IMR-90 (cell line): ENCODE measurements at regions not wholly inside any gene's neighbourhood (a gene's known extent, or its start where the extent isn't known, plus 50 kb on each side); places are given as distances from the start of the nearest gene placed in this dataset.

ENCODE experiments used
- ATAC-seq: fragments of 200-7000 bp; cut with Tn5 transposase; 2 replicates; pipeline ENCODE4 v1.9.1; 2020; ENCODE audit warnings: low read depth, mild to moderate bottlenecking, moderate library complexity
- BruUV-seq: library from RNA; stranded (reverse); fragments of 400-500 nt; replicated peaks from 2 replicates; lab custom pipeline; 2021; lab: Mats Ljungman, UMichigan
- CTCF ChIA-PET: fragments of 300-600 bp; formaldehyde crosslinking; extraction: SDS; loops from one replicate; lab custom pipeline; 2021; ENCODE audit warnings: antibody characterized with exemption; lab: Yijun Ruan, JAX
- POLR2A ChIA-PET: fragments of 300-600 bp; sonication (Branson Sonifier 250); formaldehyde crosslinking; loops from one replicate; lab custom pipeline; 2022; ENCODE audit warnings: antibody characterized with exemption; ENCODE audit not compliant: unreplicated experiment; lab: Charles Lee
- DNase-seq: peaks from one replicate; pipeline ENCODE4 v3.0.0; 2013
- H2AFZ ChIP-seq: replicated peaks from 2 replicates; pipeline ENCODE3; 2013; ENCODE audit warnings: low read length, mild to moderate bottlenecking; ENCODE audit not compliant: poor library complexity
- H2AK5ac ChIP-seq: 2 replicates; pipeline ENCODE4 v1.6.1; 2013; ENCODE audit warnings: low read depth, low read length, inconsistent platforms
- H2AK9ac ChIP-seq: replicated peaks from 2 replicates; pipeline ENCODE3; 2013; ENCODE audit warnings: mild to moderate bottlenecking, low read depth, low read length, moderate library complexity; ENCODE audit not compliant: poor library complexity
- H2BK120ac ChIP-seq: 2 replicates; pipeline ENCODE4 v1.6.1; 2013; ENCODE audit warnings: low read depth, low read length, inconsistent platforms
- H2BK15ac ChIP-seq: 3 replicates; pipeline ENCODE4 v1.6.1; 2013; ENCODE audit warnings: low read depth, low read length, inconsistent platforms
- H2BK20ac ChIP-seq: 2 replicates; pipeline ENCODE4 v1.6.1; 2013; ENCODE audit warnings: low read depth, mild to moderate bottlenecking, inconsistent platforms, low read length, moderate library complexity
- H2BK5ac ChIP-seq: 2 replicates; pipeline ENCODE4 v1.6.1; 2013; ENCODE audit warnings: mild to moderate bottlenecking, low read depth, low read length, inconsistent platforms; ENCODE audit not compliant: poor library complexity, severe bottlenecking
- H3K14ac ChIP-seq: replicated peaks from 2 replicates; pipeline ENCODE4 v1.6.1; 2013; ENCODE audit warnings: low read depth, low read length, inconsistent platforms
- H3K18ac ChIP-seq: 2 replicates; pipeline ENCODE4 v1.6.1; 2013; ENCODE audit warnings: low read depth, low read length, control low read depth
- H3K23ac ChIP-seq: 2 replicates; pipeline ENCODE4 v1.6.1; 2013; ENCODE audit warnings: low read depth, low read length, inconsistent platforms
- H3K27ac ChIP-seq: 2 replicates; pipeline ENCODE4 v1.5.1; 2013; ENCODE audit warnings: mild to moderate bottlenecking, control low read depth, low read length; ENCODE audit not compliant: insufficient read depth
- H3K27me3 ChIP-seq: 2 replicates; pipeline ENCODE4 v1.6.1; 2013; ENCODE audit warnings: low read length; ENCODE audit not compliant: control insufficient read depth, insufficient read depth
- H3K36me3 ChIP-seq: 2 replicates; pipeline ENCODE4 v1.6.1; 2013; ENCODE audit warnings: low read length, mixed read lengths; ENCODE audit not compliant: control insufficient read depth, insufficient read depth
- H3K4ac ChIP-seq: 2 replicates; pipeline ENCODE4 v1.6.1; 2013; ENCODE audit warnings: low read depth, low read length, inconsistent platforms
- H3K4me1 ChIP-seq: 2 replicates; pipeline ENCODE4 v1.6.1; 2013; ENCODE audit warnings: low read length, mixed read lengths; ENCODE audit not compliant: control insufficient read depth, insufficient read depth
- H3K4me2 ChIP-seq: 2 replicates; pipeline ENCODE4 v1.6.1; 2013; ENCODE audit warnings: low read depth, mild to moderate bottlenecking, control low read depth, low read length, moderate library complexity
- H3K4me3 ChIP-seq: 2 replicates; pipeline ENCODE4 v1.5.1; 2013; ENCODE audit warnings: low read depth, mild to moderate bottlenecking, control low read depth, low read length, moderate library complexity; ENCODE audit not compliant: insufficient read depth
- H3K56ac ChIP-seq: 2 replicates; pipeline ENCODE4 v1.6.1; 2013; ENCODE audit warnings: low read length, inconsistent platforms; ENCODE audit not compliant: insufficient read depth; ENCODE audit errors: extremely low read depth
- H3K79me1 ChIP-seq, 2 experiments: 2 replicates each; pipeline ENCODE4 v1.6.1; 2013; ENCODE audit warnings: low read length in 2 of 2, inconsistent platforms in 1 of 2, low read depth in 1 of 2
- H3K9ac ChIP-seq: 2 replicates; pipeline ENCODE4 v1.6.1; 2013; ENCODE audit warnings: low read depth, low read length, control low read depth
- H3K9me1 ChIP-seq: 2 replicates; pipeline ENCODE4 v1.6.1; 2013; ENCODE audit warnings: low read length, inconsistent platforms; ENCODE audit not compliant: insufficient read depth
- H3K9me3 ChIP-seq: 2 replicates; pipeline ENCODE4 v1.6.1; 2013; ENCODE audit warnings: low read length; ENCODE audit not compliant: control insufficient read depth, insufficient read depth
- H4K20me1 ChIP-seq: 2 replicates; pipeline ENCODE4 v1.6.1; 2013; ENCODE audit warnings: low read length, inconsistent platforms; ENCODE audit not compliant: insufficient read depth
- H4K5ac ChIP-seq: 2 replicates; pipeline ENCODE4 v1.6.1; 2013; ENCODE audit warnings: mild to moderate bottlenecking, low read depth, low read length, control low read depth
- H4K8ac ChIP-seq, 2 experiments: 2 replicates each; pipeline ENCODE4 v1.6.1; 2013; ENCODE audit warnings: low read depth in 2 of 2, low read length in 2 of 2, control low read depth in 1 of 2, inconsistent platforms in 1 of 2
- H4K91ac ChIP-seq: 2 replicates; pipeline ENCODE4 v1.6.1; 2013; ENCODE audit warnings: low read depth, low read length, inconsistent platforms; ENCODE audit not compliant: insufficient read depth
- BHLHE40 ChIP-seq: fragments of 150-350 bp; IDR thresholded peaks from 2 replicates; pipeline ENCODE4 v1.6.1; 2016; ENCODE audit warnings: mild to moderate bottlenecking, low read depth, low read length
- CEBPB ChIP-seq: IDR thresholded peaks from 2 replicates; pipeline ENCODE4 v1.6.1; 2012; ENCODE audit warnings: low read depth, low read length, improper control_type of control experiment
- CHD1 ChIP-seq: IDR thresholded peaks from 2 replicates; pipeline ENCODE4 v1.6.1; 2012; ENCODE audit warnings: low read depth, low read length, improper control_type of control experiment
- ELK1 ChIP-seq: fragments of 150-350 bp; IDR thresholded peaks from 2 replicates; pipeline ENCODE4 v1.6.1; 2016; ENCODE audit warnings: low read depth, mild to moderate bottlenecking, low read length, moderate library complexity, borderline replicate concordance
- FOS ChIP-seq: fragments of 150-350 bp; IDR thresholded peaks from 2 replicates; pipeline ENCODE4 v1.6.1; 2016; ENCODE audit warnings: low read depth, low read length
- MAFK ChIP-seq: IDR thresholded peaks from 2 replicates; pipeline ENCODE4 v1.6.1; 2012; ENCODE audit warnings: low read depth, low read length, improper control_type of control experiment
- MAZ ChIP-seq: IDR thresholded peaks from 2 replicates; pipeline ENCODE4 v1.6.1; 2012; ENCODE audit warnings: low read depth, mild to moderate bottlenecking, low read length, improper control_type of control experiment, moderate library complexity, borderline replicate concordance
- NFE2L2 ChIP-seq: fragments of 150-350 bp; IDR thresholded peaks from 2 replicates; pipeline ENCODE4 v1.6.1; 2016; ENCODE audit warnings: low read depth, mild to moderate bottlenecking, low read length
- RAD21 ChIP-seq: IDR thresholded peaks from 2 replicates; pipeline ENCODE4 v1.6.1; 2012; ENCODE audit warnings: low read length, improper control_type of control experiment
- SMC3 ChIP-seq: fragments of 150-350 bp; IDR thresholded peaks from 2 replicates; pipeline ENCODE4 v1.6.1; 2016; ENCODE audit warnings: low read depth, mild to moderate bottlenecking, antibody characterized with exemption, low read length, moderate library complexity
- USF2 ChIP-seq: fragments of 150-350 bp; IDR thresholded peaks from 2 replicates; pipeline ENCODE4 v1.6.1; 2017; ENCODE audit warnings: mild to moderate bottlenecking, antibody characterized with exemption, low read length, low read depth
- dilution Hi-C: fragments of 300-500 bp; cut with HindIII; formaldehyde crosslinking; loops from one replicate; pipeline ENCODE4 v1.14.3; 2018; ENCODE audit warnings: low sequenced_read_pairs; ENCODE audit not compliant: unreplicated experiment
- in situ Hi-C: fragments of 300-500 bp; cut with MboI; formaldehyde crosslinking; loops from 3 replicates; pipeline ENCODE4 v1.14.3; 2019; ENCODE audit warnings: low sequenced_read_pairs, inconsistent platforms, mixed read lengths
- intact Hi-C: fragments of 100-400 bp; cut with micrococcal nuclease; formaldehyde crosslinking; loops from 2 replicates; pipeline ENCODE4 v1.10.0; 2022
- TF ChIP-seq, protein P1 (sequence below): conservative IDR thresholded peaks from 2 replicates; pipeline ENCODE4 v1.5.1; 2012; ENCODE audit warnings: mild to moderate bottlenecking, low read depth, low read length, improper control_type of control experiment

GRCh38 chr1:199208847-199209246 lies 570.0 kb downstream of the PTPRC start:
- H2BK15ac ChIP-seq = no peak overlapping the region
- H3K27ac ChIP-seq = no peak overlapping the region
- in situ Hi-C loops = no loop called here
- no peak overlapping the region for H3K4me2 ChIP-seq
- H4K20me1 ChIP-seq = no peaks in the 10 kb centered on the region
- H2BK5ac ChIP-seq = no peak overlapping the region
- H3K56ac ChIP-seq = no peak overlapping the region
- H3K23ac ChIP-seq = no peak overlapping the region
- no peak overlapping the region for H2AK5ac ChIP-seq
- no peak overlapping the region for H4K91ac ChIP-seq
- H3K4me3 ChIP-seq = no peak overlapping the region
- no peaks in the 10 kb centered on the region for H3K27me3 ChIP-seq
- ATAC-seq (no peak), DNase-seq (no peak)
- no peak overlapping the region for H3K4ac ChIP-seq
- no peak overlapping the region for H4K8ac ChIP-seq
- no peak overlapping the region for H2BK120ac ChIP-seq
- H3K9me3 ChIP-seq = no peaks in the 10 kb centered on the region
- H2AK9ac ChIP-seq = no peak overlapping the region
- H3K18ac ChIP-seq = no peak overlapping the region
- dilution Hi-C loops = no loop called here
- H3K36me3 ChIP-seq = no peaks in the 10 kb centered on the region
- H3K9me1 ChIP-seq = no peaks in the 10 kb centered on the region
- no peaks in the 10 kb centered on the region for H3K4me1 ChIP-seq
- H2AFZ ChIP-seq = no peak overlapping the region
- H2BK20ac ChIP-seq = no peak overlapping the region
- intact Hi-C loops = no loop called here
- no peak overlapping the region for H4K5ac ChIP-seq
- H3K79me1 ChIP-seq = no peaks in the 10 kb centered on the region
- no peak for TF ChIP-seq CEBPB
- TF ChIP-seq BHLHE40 = no peak
- TF ChIP-seq, protein P1, sequence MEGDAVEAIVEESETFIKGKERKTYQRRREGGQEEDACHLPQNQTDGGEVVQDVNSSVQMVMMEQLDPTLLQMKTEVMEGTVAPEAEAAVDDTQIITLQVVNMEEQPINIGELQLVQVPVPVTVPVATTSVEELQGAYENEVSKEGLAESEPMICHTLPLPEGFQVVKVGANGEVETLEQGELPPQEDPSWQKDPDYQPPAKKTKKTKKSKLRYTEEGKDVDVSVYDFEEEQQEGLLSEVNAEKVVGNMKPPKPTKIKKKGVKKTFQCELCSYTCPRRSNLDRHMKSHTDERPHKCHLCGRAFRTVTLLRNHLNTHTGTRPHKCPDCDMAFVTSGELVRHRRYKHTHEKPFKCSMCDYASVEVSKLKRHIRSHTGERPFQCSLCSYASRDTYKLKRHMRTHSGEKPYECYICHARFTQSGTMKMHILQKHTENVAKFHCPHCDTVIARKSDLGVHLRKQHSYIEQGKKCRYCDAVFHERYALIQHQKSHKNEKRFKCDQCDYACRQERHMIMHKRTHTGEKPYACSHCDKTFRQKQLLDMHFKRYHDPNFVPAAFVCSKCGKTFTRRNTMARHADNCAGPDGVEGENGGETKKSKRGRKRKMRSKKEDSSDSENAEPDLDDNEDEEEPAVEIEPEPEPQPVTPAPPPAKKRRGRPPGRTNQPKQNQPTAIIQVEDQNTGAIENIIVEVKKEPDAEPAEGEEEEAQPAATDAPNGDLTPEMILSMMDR = no peak
- TF ChIP-seq MAZ = no peak
- TF ChIP-seq RAD21 = no peak
- no peak for TF ChIP-seq CHD1
- no peak for TF ChIP-seq FOS
- TF ChIP-seq SMC3 = no peak
- no peak for TF ChIP-seq ELK1
- no peak for TF ChIP-seq USF2
- no peak for TF ChIP-seq MAFK
- no peak for TF ChIP-seq NFE2L2
- ChIA-PET CTCF (interaction anchor here (0.5 kb wide), 1 partner anchor 29 kb away, joined by 4 read pairs; no protein-coding TSS in a partner anchor), POLR2A (no interaction called here)
- no TSS peak for BruUV-seq
- no peak overlapping the region for H3K9ac ChIP-seq
- H3K14ac ChIP-seq = no peak overlapping the region
